ENCODE measurements at regions not wholly inside any gene's neighbourhood (a gene's known extent, or its start where the extent isn't known, plus 50 kb on each side); places are given as distances from the start of the nearest gene placed in this dataset.

- DNase-seq: no peak
Observed at GRCh38 chr15:91752081-91752785, 101.3 kb upstream of the SLCO3A1 start.

- DNase-seq: no peak
Observed at GRCh38 chr15:91759560-91759959, 93.9 kb upstream of the SLCO3A1 start.

GRCh38 chr15:91765660-91766059 lies 87.8 kb upstream of the SLCO3A1 start:
- DNase-seq: no peak

- no peak for DNase-seq
Observed at GRCh38 chr15:91769476-91769875, 84.0 kb upstream of the SLCO3A1 start.

- no peak for DNase-seq
Observed at GRCh38 chr15:91769894-91770293, 83.6 kb upstream of the SLCO3A1 start.

DNA sequence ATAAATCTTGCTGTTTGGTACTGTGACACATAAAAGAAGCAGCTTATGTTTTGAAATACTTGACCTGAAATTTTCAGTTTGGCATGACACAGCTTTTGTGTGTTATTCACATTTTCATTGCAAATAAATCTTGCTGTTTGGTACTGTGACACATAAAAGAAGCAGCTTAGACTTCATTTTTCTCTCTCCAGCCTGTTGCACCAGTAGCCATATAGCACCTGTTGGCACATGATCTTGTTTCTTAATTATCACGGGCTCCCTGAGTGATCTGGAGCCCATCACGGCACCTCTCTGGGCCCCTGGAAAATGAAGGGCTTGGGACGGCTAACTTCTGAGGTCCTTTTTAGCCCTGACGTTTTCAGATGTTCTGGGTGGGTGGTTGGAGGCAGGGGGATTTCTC lies 77.4 kb upstream of the SLCO3A1 start:
- no peak for DNase-seq

- no peak for DNase-seq
Observed at GRCh38 chr15:91779960-91780359, 73.5 kb upstream of the SLCO3A1 start.

DNA sequence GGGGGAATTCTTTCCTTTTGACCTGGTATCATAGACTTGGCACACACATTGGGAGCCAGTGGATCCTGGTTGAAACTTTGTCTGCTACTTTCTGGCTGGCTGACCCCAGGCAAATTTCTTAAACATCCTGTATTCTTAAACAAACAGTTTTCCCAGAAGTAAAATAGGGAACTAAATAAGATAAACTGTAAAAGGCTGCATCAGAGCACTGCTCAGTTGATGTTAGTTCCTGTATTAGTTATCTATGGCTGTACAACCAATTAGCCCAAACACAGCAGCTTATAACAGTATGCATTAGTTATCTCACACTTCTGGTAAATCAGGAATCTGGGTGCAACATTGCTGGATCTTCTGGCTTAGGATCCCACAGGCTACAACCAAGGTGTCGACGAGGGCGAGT lies 73.1 kb upstream of the SLCO3A1 start:
- no peak for DNase-seq

DNA sequence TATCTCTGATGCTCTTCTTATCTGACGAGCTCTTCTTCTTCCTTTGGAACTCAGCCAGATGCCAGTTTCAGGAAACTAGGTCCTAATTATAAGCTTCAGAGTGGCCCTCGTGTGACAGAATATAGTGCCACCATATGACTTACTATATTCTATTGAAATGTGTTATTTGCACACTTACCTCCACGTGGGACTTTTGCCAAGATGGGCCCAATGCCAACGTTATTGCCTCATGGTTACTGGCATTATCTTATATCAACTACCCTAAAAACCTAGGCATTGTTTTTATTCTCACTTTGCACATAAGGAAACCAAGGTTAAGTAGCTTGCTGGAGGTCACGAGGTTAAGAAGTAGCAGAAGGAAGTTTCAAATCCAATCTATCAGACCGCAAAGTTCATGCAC lies 71.3 kb upstream of the SLCO3A1 start:
- DNase-seq: no peak

DNA sequence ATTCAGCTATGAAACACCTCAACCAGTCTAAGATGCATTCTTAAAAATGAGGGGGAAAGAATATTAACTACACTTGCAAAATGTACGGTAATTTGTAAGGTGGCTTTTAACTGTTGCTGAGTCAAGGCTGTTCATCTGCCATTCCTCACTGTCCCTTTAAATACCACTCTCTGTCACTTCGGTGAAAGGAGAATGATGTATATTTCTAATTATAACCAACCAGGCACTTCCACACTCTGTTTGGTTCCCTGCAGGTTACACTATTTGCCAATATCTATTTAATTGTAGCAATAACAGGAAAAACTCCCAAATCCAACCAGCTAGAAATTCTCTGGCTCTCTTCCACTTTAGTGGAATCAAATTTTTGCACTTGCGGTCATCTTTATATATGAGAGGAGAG lies 70.5 kb upstream of the SLCO3A1 start:
- DNase-seq: no peak

GRCh38 chr15:91783451-91783850 lies 70.1 kb upstream of the SLCO3A1 start:
- DNase-seq: no peak

DNA sequence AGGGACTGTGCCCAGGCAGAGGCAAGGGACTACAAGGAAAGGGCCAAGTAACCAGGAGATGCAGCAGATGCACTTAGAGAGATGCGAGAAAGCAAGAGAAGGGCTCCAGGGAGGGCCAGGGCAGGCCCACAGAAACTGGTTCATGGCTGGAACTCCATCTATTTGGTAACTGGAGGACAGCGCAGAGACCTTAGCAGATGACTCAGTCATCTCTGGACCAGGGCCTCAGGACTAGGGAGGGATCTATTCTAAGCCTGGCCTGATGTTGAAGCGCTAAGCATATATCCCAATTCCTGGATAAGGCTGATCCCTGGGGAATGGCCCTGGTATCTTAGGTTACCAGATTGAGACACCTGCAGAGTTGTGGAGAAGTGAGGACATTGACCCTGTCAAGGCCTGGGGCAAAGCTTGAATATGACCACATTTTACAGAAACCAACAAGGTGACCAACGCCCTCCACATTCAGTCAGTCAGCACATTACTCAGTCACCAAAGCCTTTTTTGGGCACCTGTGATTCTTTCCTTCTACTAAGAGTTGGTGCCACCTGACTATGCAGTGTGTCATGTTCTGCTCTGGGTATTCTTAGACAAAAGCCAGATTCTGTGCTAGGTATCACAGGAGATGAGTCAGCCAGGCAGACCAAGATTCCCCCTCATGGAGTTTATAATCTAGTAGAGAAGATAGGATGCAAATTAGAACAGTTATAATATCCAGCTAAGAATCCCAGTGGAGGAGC lies 68.4 kb upstream of the SLCO3A1 start:
- DNase-seq: no peak

- no peak for DNase-seq
Observed at GRCh38 chr15:91787198-91787597, 66.3 kb upstream of the SLCO3A1 start.

- DNase-seq: no peak
Observed at GRCh38 chr15:91789136-91789535, 64.4 kb upstream of the SLCO3A1 start.

- no peak for DNase-seq
Observed at GRCh38 chr15:91790836-91791235, 62.7 kb upstream of the SLCO3A1 start.

DNA sequence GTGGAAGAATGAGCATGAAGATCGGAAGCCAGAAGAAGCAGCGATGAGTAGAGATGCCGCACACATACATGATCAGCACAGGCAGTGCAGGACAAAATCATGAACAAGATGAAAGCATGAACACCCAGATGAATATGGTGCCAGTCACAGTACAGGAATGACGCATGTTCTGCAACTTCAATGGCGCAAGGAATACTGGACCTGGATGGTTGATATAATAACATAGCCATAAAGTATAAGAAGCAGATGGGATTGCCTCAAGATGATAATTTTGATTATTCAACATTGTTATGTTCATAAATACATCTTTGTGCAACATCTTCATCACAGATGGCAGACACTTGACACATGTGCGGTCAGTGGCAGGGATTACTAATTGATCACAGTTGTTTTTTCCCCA lies 59.7 kb upstream of the SLCO3A1 start:
- peak; percentile 64 for DNase-seq

DNA sequence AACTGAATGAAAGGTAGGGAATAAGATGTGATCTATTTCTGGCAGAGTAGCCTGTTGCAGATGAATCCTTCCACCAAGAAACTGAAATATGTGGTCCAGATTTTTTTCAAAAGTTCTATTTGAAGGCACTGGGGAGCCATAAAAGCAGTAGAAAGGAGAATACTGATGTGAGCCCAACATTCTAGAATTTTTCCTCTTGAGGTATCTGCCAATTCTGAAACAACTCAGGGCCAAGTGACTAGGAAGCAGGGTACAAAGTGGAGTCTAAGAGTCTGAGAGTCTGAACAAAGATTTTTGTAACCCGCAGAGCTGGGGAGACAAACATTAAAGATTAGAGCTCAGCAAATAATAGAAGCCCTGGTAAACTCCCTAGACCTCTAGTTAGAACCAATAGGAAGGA lies 58.3 kb upstream of the SLCO3A1 start:
- peak; percentile 4 for DNase-seq

DNA sequence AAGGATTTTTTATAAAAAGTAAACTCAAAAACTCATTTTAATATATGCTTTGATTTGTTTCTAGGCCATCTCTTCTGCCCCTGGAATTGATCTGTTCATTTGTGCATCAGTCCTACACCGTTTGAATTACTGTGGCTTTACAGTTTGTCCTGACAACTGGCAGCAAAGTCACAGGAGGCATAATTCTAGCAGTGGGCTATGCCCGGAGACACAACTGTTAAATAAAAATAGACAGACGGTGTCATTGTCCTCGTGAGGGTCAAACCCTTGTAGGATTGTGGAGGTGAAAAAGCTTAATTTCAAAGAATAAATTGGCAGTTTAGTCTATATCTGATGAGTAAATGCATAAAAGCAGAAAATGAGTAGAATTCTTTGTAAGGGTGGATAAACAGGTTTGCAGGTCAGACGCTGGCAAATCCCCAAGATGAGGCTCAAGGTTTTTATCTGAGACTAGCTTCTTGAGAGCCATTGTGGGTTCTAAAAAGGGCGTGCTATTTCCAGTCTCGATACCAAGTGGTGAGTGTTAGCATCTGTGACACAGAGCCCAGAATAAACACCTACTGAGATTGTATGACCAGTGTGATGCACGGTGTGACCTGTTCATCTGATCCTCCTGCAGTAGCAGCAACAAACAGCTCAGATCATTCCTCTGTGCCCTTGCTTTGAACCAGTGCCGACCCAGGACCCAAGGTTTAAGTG lies 51.5 kb upstream of the SLCO3A1 start:
- no peak for DNase-seq

- DNase-seq: no peak
Observed at GRCh38 chr15:91803260-91803659, 50.2 kb upstream of the SLCO3A1 start.

Data from skin of body (tissue), 1 donor.